Transverse colon (tissue), 4 donors: ENCODE measurements at regions not wholly inside any gene's neighbourhood (a gene's known extent, or its start where the extent isn't known, plus 50 kb on each side); places are given as distances from the start of the nearest gene placed in this dataset.

Source experiments
- EP300 ChIP-seq: sonication (generic); formaldehyde crosslinking; IDR thresholded peaks from one replicate; pipeline ENCODE4 v1.6.1; 2017; ENCODE audit warnings: antibody characterized with exemption, low read depth
- POLR2A ChIP-seq: fragments of 450-650 bp; IDR thresholded peaks from one replicate; pipeline ENCODE4 v1.6.1; 2016; ENCODE audit warnings: antibody characterized with exemption, mild to moderate bottlenecking, moderate library complexity
- POLR2AphosphoS5 ChIP-seq, 3 donors: sonication (generic); formaldehyde crosslinking; IDR thresholded peaks; one replicate each; pipeline ENCODE4 v1.6.1; 2016; ENCODE audit warnings: antibody characterized with exemption in 3 of 3
- TF ChIP-seq, protein P1 (sequence below), 5 experiments: fragments of 200-600 bp in 3 of 5; fragments of 450-650 bp in 2 of 5; sonication (generic) in 3 of 5; IDR thresholded peaks; 1 replicate in 2 of 5; 2 replicates in 3 of 5; pipeline ENCODE4 v1.5.1; 2016 to 2017; ENCODE audit warnings: antibody characterized with exemption in 5 of 5, inconsistent platforms in 3 of 5, mild to moderate bottlenecking in 2 of 5, moderate library complexity in 1 of 5

- TF ChIP-seq POLR2A (no peak), POLR2AphosphoS5 (IDR thresholded peaks at IDR 0.05) (no peak), EP300 (no peak)
- TF ChIP-seq, protein P1, sequence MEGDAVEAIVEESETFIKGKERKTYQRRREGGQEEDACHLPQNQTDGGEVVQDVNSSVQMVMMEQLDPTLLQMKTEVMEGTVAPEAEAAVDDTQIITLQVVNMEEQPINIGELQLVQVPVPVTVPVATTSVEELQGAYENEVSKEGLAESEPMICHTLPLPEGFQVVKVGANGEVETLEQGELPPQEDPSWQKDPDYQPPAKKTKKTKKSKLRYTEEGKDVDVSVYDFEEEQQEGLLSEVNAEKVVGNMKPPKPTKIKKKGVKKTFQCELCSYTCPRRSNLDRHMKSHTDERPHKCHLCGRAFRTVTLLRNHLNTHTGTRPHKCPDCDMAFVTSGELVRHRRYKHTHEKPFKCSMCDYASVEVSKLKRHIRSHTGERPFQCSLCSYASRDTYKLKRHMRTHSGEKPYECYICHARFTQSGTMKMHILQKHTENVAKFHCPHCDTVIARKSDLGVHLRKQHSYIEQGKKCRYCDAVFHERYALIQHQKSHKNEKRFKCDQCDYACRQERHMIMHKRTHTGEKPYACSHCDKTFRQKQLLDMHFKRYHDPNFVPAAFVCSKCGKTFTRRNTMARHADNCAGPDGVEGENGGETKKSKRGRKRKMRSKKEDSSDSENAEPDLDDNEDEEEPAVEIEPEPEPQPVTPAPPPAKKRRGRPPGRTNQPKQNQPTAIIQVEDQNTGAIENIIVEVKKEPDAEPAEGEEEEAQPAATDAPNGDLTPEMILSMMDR (IDR thresholded peaks at IDR 0.05), result no peak
These were observed 106.8 kb upstream of the RPS6KA2 start for GRCh38 chr6:166733900-166734299.
